ENCODE measurements at regions not wholly inside any gene's neighbourhood (a gene's known extent, or its start where the extent isn't known, plus 50 kb on each side); places are given as distances from the start of the nearest gene placed in this dataset.

GRCh38 chr5:56489272-56489671, 256.1 kb upstream of the ANKRD55 start:
- Histone ChIP-seq H3K9me1 (ENCODE audit: control insufficient read depth, insufficient read depth, low read length) (no peaks in the 10 kb centered on the region), H3K4me2 (ENCODE audit: insufficient read depth, low read length) (no peak overlapping the region), H3K9me3 (replicated peaks; ENCODE audit: control insufficient read depth, insufficient read depth, low read depth, low read length) (peaks cover 5% of the 10 kb centered on the region; the same call in 1 of the 2 replicates), H4K20me1 (replicated peaks; ENCODE audit: control insufficient read depth, insufficient read depth, low read length) (no peaks in the 10 kb centered on the region), H3K4me1 (replicated peaks in 1 of 2; ENCODE audit: control insufficient read depth in 2 of 2, insufficient read depth in 2 of 2, low read length in 2 of 2) (peaks cover 4 to 37% of the 10 kb centered on the region in 2 experiments; a peak in 4 of 5 replicates), H3K9ac (ENCODE audit: insufficient read depth in 1 of 2, low read depth in 2 of 2, low read length in 2 of 2) (no peak overlapping the region), H3K79me2 (ENCODE audit: control insufficient read depth, insufficient read depth, low read length) (no peaks in the 10 kb centered on the region), H3K27me3 (ENCODE audit: control insufficient read depth in 2 of 2, insufficient read depth in 2 of 2, low read length in 2 of 2) (no peaks in the 10 kb centered on the region), H3K27ac (ENCODE audit: extremely low read depth, low read depth, low read length) (no peak overlapping the region), H2AFZ (ENCODE audit: low read depth, low read length) (no peak overlapping the region), H3K4me3 (no peak overlapping the region), H3K36me3 (ENCODE audit: control insufficient read depth, insufficient read depth, low read length) (no peaks in the 10 kb centered on the region)
- WGBS (ENCODE audit: insufficient coverage, low coverage, missing lambda C conversion rate): 21% methylated on average over 4 of the region's 4 CpGs
- no peak for DNase-seq (ENCODE audit: extremely low read depth in 1 of 4, low spot score in 3 of 4)
- intact Hi-C loops (cut with micrococcal nuclease): no loop called here
- no TSS peak for BruUV-seq (replicated peaks)
- no peak for FAIRE-seq
- in situ Hi-C loops (cut with MboI): no loop called here
- CTCF ChIA-PET (ENCODE audit: low intra/inter-chr PET ratio): no interaction called here
- no peak for ATAC-seq
- POLR2A ChIA-PET: no interaction called here
- no peak for TF ChIP-seq ILK (tag; IDR thresholded peaks at IDR 0.05; ENCODE audit: borderline replicate concordance, low read depth)
- no peak for TF ChIP-seq E4F1 (CRISPR knock-in tag; IDR thresholded peaks at IDR 0.05; ENCODE audit: borderline replicate concordance)
- TF ChIP-seq PHF20 (IDR thresholded peaks at IDR 0.05; ENCODE audit: partially characterized antibody): no peak
- no peak for TF ChIP-seq BMI1 (IDR thresholded peaks at IDR 0.05; ENCODE audit: low read length)
- no peak for TF ChIP-seq GATAD2B (IDR thresholded peaks at IDR 0.05; ENCODE audit: borderline replicate concordance)
- TF ChIP-seq TSHZ1 (CRISPR knock-in tag; IDR thresholded peaks at IDR 0.05): no peak
- TF ChIP-seq CBX8 (IDR thresholded peaks at IDR 0.05; ENCODE audit: borderline replicate concordance, extremely low read depth, low read depth, low read length, poor library complexity, severe bottlenecking): no peak
- no peak for TF ChIP-seq CXXC5 (CRISPR knock-in tag; IDR thresholded peaks at IDR 0.05)
- TF ChIP-seq RFX1 (IDR thresholded peaks at IDR 0.05): no peak
- no peak for TF ChIP-seq GMEB1 (CRISPR knock-in tag; IDR thresholded peaks at IDR 0.05)
- no peak for TF ChIP-seq HES1 (IDR thresholded peaks at IDR 0.05; ENCODE audit: low read depth)
- TF ChIP-seq ZNF277 (CRISPR knock-in tag; IDR thresholded peaks at IDR 0.05; ENCODE audit: borderline replicate concordance): no peak
- TF ChIP-seq SP2 (IDR thresholded peaks at IDR 0.05; ENCODE audit: extremely low read depth, low read depth, low read length, poor library complexity, severe bottlenecking): no peak

All from K562 (cell line).